GM19035 (cell line): ENCODE measurements at regions not wholly inside any gene's neighbourhood (a gene's known extent, or its start where the extent isn't known, plus 50 kb on each side); places are given as distances from the start of the nearest gene placed in this dataset.
"Not testable (repeated sequence)": the region's sequence is repeated elsewhere in the genome, so short reads cannot be mapped to it uniquely, and the experiment has no call there.

Experiments used
- ATAC-seq: cut with Tn5 transposase; IDR thresholded peaks from one replicate; pipeline ENCODE4 v1.9.1; 2021; ENCODE audit not compliant: unreplicated experiment

DNA sequence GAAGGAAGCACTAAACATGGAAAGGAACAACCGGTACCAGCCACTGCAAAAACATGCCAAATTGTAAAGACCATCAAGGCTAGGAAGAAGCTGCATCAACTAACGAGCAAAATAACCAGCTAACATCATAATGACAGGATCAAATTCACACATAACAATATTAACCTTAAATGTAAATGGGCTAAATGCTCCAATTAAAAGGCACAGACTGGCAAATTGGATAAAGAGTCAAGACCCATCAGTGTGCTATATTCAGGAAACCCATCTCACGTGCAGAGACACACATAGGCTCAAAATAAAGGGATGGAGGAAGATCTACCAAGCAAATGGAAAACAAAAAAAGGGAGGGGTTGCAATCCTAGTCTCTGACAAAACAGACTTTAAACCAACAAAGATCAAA is 126.3 kb upstream of the CAV2 start:
- ATAC-seq = not testable (repeated sequence)

GRCh38 chr7:116377721-116378120 is 121.8 kb upstream of the CAV2 start:
- no peak for ATAC-seq

DNA sequence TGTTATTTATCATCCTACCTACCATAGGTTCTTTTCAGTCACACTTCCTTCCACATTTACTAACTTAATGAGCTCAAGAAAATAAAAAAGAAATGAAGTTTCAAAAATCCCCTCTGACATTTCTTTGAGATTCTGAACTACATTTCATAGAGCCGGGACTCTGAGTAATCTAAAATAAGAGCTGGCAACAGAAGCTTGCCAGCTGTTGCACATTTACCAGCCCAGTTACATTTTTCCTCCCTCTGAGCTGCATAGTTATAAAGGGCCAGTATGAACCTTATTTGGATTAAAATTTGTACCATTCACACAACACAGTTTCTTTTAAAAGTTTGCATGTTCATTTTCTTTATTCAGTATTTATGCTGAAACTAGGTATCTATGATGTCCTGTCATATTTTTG is 119.5 kb upstream of the CAV2 start:
- ATAC-seq = no peak

DNA sequence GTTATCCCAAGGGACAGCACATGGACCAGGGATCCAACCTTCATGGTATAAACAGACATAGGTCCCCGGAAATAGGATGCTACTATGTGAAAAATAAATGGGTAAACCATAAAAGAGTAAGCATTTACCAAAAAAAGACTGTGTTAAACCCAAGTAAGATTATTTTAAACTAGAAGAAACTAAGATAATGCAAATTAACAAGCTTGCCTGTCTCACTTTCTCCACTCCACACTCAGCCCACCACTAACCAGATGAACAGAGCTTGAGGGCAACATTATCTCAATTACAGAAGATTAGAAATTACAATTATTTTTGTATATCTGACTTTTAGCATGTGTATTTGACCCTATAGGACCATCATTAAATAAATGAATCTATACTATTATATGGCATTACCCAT is 117.2 kb upstream of the CAV2 start:
- no peak for ATAC-seq

DNA sequence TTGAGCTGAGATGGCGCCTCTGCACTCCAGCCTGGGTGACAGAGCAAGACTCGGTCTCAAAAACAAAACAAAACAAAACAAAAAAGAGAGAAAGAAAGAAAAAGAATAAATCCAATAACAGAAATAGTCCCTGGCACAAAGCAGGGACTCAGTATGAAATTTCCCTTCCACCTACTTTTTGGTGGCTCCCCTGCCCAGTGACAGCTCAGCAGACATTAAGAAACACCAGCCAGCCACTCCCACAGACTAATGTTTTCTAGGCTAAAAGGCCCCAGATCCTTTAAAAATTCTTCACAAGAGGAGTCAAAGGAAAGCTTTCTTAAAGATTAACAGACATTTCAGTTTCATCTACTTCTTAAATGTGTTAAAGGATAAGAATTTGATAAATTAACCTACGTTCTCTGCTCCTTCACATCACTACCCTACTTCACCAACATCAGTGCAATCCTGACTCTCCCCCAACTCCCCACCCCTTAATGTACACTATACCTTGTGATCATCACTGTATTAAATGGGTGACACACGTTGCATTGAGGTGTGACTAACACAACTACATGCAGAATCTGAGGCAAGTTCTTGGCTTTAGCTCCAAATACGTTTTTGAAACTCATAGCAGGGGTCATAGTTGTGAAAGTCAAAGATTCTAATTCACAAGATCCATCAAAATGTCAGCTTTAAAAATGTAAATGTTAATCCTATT is 114.5 kb upstream of the CAV2 start:
- ATAC-seq = no peak

DNA sequence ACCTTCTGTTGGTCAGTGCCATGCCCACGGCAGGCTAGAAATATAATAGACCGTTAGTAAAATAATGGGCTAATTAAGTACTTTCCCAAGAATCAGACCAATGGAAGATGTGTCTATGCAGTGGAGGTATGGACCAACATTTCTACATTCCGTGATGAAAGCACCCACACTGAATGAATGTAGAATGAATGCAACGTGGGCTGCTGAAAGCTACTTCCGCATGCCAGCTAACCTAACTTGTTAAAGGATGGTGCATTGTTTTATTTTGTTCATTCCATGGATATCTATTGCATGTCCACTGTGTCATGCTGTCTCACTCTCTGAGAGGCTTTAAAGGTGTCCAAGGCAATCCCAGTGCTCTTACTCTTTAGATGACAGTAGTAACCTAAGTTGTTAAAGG is 112.9 kb upstream of the CAV2 start:
- no peak for ATAC-seq

GRCh38 chr7:116390363-116390762 is 109.2 kb upstream of the CAV2 start:
- ATAC-seq = no peak

DNA sequence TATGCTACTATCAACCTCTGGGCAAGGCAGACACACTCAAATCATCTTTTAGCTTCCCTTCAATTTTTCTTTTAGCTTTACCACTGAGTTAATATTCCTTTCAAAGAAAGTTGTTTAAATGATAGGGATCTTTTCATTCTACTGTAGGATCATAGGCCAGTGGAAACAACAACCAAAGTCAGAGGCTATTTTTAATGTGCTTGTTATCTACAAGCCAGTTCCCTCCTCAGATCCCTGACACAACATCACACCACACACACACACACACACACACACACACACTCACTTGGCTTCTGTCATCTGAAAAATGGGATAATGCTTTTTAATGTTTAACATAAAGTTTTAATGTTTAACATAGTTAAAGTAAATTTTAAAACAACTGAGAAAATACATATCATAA is 106.7 kb upstream of the CAV2 start:
- ATAC-seq = no peak

DNA sequence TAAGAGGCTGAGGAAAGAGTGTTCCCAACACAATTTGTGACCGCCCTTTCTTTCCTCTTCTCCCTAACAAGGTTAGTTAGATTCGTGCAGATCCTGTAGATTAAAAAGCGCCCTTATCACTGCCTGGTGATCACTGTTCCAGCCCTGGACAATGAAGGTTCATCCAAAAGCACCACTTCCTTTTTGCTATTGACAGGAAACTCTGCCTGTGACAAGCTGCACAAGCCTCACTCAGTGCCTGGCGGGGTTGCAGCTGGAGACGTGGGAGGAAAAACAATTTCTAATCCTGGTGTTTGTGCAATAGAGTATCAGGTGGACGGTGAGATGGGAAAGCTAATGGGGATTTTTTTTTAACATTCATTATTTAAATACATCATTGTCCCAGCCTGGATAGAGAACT is 105.9 kb upstream of the CAV2 start:
- no peak for ATAC-seq

DNA sequence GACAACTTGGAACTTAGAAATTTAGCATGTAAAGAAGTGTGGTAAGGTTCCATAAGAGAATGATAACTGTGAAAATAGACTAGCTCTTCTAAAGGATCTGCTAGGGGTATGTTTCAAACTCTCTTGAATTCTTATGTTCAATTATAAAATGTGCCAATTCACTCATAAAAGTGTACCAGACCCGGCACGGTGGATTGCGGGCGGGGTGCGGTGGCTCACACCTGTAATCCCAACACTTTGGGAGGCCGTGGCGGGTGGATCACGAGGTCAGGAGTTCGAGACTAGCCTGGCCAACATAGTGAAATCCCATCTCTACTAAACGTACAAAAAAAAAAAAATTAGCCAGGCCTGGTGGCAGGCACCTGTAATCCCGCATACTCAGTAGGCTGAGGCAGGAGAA is 105.4 kb upstream of the CAV2 start:
- no peak for ATAC-seq

GRCh38 chr7:116395141-116395791 is 104.3 kb upstream of the CAV2 start:
- no peak for ATAC-seq

DNA sequence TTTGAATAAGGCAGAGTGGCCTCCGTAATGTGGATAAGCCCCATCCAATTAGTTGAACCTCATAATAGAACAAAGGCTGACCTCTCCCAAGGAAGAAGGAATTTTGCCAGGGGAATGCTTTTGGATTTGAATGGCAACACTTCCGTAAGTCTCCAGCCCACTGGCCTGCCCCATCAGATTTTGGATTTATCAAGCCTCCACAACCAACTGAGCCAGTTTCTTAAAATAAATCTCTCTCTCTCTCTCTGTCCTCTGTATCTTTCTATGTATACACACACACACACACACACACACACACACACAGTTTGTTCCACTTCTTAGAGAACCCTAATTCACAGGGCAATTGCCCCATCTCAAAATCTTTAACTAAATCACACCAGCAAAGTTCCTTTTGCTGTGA is 100.9 kb upstream of the CAV2 start:
- no peak for ATAC-seq

GRCh38 chr7:116399819-116400218 is 99.7 kb upstream of the CAV2 start:
- ATAC-seq = no peak

DNA sequence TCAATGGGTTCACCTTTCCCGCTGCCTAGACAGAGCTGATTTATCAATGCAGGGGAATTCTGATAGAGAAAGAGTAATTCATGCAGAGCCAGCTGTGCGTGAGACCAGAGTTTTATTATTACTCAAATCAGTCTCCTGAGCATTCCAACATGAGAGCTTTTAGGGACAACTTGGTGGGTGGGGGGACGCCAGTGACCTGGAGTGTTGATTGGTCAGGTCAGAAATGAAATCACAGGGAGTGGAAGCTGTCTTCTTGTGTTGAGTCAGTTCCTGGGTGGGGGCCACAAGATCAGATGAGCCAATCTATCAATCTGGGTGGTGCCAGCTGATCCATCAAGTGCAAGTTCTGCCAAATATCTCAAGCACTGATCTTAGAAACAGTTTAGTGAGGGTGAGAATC is 99.0 kb upstream of the CAV2 start:
- no peak for ATAC-seq

- no peak for ATAC-seq
Measured at GRCh38 chr7:116401711-116402110, 97.8 kb upstream of the CAV2 start.

DNA sequence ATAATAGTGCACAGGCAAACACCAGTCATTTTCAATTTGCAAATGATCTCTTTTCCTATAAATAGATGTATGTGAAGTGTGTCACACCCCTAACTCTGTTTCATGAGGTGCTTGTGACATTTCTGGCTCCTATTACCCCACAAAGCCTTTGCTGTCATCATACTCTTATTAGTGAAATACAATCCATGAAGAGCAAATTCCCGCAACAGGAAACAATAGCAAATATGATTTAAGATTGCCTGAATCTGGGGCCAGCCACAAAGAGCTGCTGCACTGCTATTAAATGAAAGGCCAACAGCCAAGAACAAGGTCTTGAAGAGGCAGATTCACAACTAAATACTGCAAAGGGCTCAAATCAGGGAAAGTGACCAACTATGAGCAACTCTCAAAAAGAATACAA is 96.3 kb upstream of the CAV2 start:
- ATAC-seq = no peak

DNA sequence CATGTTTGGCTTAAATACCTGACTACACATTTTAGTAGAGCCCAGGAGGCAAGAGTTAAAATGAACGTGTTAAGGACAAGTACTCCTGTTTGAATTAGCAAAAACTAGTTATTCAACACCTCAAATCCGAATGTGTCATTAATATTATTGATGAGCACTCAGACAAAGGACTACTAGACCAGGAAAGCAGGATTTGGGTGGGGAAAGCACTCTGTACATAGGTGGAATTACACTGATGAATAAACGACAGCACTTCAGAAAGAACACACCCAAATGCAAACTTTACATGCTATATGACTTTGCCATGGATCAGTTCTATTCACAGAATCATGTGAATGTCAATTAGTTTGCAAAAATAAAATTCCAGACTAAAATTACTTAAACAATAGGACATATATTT is 95.1 kb upstream of the CAV2 start:
- ATAC-seq = no peak

- no peak for ATAC-seq
Measured at GRCh38 chr7:116405810-116406209, 93.7 kb upstream of the CAV2 start.

DNA sequence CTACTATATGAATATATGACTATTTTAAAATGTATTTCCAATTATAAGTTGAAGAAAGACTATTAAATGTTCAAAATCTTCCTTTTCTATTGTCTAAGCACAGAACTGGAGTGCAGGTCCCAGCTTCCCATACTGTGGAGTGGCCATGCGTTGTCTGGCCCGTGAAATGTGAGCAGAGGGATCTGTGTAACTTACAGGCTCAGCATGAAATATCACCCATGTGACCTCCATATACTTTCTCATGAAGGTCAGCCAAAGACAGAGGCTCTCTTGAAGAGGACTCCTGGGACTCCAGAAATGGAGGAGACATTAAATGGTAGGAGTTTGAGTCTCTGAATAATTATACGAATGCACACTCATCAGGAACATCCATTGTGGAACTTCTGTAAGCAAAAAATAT is 92.4 kb upstream of the CAV2 start:
- no peak for ATAC-seq

- no peak for ATAC-seq
Measured at GRCh38 chr7:116408166-116408565, 91.4 kb upstream of the CAV2 start.

- not testable (repeated sequence) for ATAC-seq
Measured at GRCh38 chr7:116408831-116409453, 90.6 kb upstream of the CAV2 start.

GRCh38 chr7:116410694-116411093 is 88.8 kb upstream of the CAV2 start:
- not testable (repeated sequence) for ATAC-seq
